Stimulated activated CD8-positive, alpha-beta memory T cell treated with anti-CD3 and anti-CD28 coated beads, Interleukin-2, amount 100 ng/mL, for 1 hour (primary cell): ENCODE measurements at regions not wholly inside any gene's neighbourhood (a gene's known extent, or its start where the extent isn't known, plus 50 kb on each side); places are given as distances from the start of the nearest gene placed in this dataset.
"Not testable (repeated sequence)": the region's sequence is repeated elsewhere in the genome, so short reads cannot be mapped to it uniquely, and the experiment has no call there.

Experiments used
- DNase-seq, 2 donors: peaks; one replicate each; pipeline ENCODE4 v3.0.0-alpha.2; 2020; ENCODE audit warnings: low read depth in 2 of 2

GRCh38 chr4:9604031-9604892, 160.0 kb downstream of the DEFB131A start:
- DNase-seq, result peak in 1 of 2 donors; percentile 19

GRCh38 chr4:9604893-9605190, 160.6 kb downstream of the DEFB131A start:
- DNase-seq, result not testable (repeated sequence)

- DNase-seq, result no peak
These were observed 164.1 kb downstream of the DEFB131A start for GRCh38 chr4:9608300-9608699.

GRCh38 chr4:9610321-9610720, 166.1 kb downstream of the DEFB131A start:
- DNase-seq, result not testable (repeated sequence)

DNA sequence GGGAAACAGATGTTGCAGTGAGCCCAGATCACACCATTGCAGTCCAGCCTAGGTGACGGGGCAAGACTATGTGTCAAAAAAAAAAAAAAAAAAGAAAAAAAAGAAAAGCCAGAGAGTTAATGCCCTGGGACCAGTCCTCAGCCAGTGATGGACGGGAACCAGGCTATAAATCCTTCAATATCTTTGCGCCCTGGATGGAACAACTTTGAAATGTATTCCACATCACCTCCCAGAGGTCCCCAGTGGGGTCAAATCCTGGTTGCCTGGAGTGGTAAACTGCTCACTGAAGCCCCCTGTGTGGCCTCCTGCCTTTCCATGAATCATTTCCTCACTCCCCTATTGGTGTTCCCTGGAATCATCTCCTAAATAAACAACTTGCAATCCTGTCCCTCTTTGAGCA, 166.9 kb downstream of the DEFB131A start:
- DNase-seq, result no peak

GRCh38 chr4:9636411-9636810, 145.0 kb upstream of the DRD5 start:
- not testable (repeated sequence) for DNase-seq

- not testable (repeated sequence) for DNase-seq
These were observed 121.8 kb upstream of the DRD5 start for GRCh38 chr4:9659678-9660077.

DNA sequence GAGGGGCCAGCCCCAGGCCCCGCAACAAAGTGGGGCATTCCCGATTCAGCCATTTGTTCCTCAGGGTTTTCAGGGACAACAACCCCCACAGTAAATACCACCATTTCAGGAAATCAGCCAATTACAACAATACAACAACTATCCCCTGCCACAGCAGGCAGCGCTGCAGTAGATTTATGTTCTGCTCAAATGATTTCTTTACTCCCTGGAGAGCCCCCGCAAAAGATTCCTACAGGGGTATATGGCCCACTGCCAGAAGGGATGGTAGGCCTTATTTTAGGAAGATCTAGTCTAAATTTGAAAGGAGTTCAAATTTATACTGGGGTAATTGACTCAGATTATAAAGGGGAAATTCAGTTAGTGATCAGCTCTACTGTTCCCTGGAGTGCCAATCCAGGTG, 120.5 kb upstream of the DRD5 start:
- not testable (repeated sequence) for DNase-seq

DNA sequence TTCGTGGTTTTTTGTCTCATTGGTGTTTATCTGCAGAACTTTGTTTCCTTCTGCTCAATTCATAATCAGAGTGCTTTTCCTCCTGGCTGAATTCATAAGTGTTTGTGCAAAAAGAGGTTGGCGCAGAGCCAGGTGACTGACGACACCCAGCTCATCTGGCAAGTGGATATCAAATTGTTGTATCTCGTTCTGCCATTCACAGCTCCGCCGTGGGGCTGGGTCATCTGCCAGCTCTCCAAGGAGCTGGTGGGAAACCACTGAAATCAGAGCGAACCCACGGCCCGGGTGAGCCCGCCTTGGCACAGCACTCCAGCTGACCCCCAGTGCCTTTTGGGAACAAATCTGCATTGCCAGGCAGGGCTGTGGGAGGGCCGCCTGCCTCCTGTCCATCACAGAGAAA, 110.7 kb upstream of the DRD5 start:
- DNase-seq, result not testable (repeated sequence)

- DNase-seq, result not testable (repeated sequence)
These were observed 104.1 kb upstream of the DRD5 start for GRCh38 chr4:9677357-9677756.

DNA sequence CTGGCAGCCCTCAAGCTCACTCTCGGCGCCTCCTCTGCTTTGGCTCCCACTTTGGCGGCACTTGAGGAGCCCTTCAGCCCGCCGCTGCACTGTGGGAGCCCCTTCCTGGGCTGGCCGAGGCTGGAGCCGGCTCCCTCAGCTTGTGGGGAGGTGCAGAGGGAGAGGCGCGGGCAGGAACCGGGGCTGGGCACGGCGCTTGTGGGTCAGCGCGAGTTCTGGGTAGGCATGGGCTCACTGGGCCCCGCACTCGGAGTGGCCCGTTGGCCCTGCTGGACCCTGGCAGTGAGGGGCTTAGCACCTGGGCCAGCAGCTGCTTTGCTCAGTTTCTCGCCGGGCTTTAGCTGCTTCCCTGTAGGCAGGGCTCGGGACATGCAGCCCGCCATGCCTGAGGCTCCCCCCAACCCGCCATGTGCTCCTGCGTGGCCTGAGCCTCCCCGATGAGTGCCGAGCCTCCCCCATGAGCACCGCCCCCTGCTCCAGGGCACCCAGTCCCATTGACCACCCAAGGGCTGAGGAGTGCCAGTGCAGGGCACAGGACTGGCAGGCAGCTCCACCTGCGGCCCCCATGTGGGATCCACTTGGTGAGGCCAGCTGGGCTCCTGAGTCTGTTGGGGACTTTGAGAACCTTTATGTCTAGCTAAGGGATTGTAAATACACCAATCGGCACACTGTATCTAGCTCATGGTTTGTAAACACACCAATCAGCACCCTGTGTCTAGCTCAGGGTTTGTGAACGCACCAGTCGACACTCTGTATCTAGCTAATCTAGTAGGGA, 101.5 kb upstream of the DRD5 start:
- DNase-seq, result no peak

DNA sequence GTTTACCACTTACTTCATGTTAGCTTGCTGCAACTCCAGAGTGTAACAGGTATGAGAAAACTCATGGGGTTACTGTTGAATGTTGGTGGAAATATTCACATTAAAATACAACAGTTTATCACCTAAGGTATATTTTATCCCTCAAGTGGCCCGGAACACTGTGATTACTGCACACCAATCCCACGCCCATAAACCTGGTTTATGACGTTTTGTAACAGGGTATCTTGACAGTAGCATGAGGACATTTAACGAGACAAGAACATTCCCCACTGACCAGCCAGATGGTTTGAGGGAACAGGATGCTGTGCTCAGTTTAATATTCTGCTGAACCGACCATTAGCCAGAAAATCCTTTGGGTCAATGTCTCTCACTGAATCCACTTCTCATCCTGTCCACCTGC, 98.3 kb upstream of the DRD5 start:
- DNase-seq, result not testable (repeated sequence)

GRCh38 chr4:9685016-9685415, 96.4 kb upstream of the DRD5 start:
- not testable (repeated sequence) for DNase-seq

GRCh38 chr4:9685692-9686091, 95.7 kb upstream of the DRD5 start:
- DNase-seq, result no peak

GRCh38 chr4:9690636-9691237, 90.7 kb upstream of the DRD5 start:
- DNase-seq, result not testable (repeated sequence)

DNA sequence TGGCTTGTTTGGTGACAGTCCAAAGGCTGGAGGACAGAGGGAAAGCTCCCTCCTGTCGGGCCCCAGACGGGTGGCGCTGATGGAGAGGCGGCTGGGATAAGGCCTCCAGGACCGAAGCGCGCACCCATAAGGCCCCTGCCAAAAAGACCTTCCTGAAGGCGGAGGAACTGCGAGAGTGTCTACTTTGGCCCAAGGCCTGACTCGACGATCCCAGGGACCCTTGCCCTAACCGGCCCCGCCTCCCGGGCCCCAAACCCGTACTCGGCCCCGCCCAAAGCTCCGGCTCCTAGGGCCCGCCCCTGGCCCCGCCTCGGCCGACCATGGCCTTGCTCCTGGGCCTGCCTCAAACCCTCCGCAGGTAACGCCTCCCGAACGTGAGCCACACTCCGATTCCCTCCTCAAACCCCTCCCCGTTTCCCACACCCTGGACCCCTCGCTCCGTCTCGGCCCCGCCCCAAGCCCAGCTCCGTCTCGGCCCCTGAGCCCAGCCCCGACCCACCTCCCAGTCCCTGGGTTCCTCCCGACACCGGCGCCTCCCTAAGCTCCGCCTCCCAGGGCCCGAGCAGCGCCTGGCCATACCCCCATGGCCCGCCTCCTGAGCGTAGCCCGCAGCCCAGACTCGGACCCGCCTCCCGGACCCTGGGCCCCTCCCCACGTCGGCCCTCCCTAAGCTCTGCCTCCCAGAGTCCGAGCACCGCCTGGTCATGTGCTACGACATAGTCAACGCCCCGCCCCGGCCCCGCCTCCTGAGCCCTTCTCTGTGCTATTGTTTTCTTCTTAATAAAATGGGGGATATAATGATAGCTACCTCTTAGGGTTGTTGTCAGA, 90.0 kb upstream of the DRD5 start:
- DNase-seq, result peak; percentile 76 to 80

- not testable (repeated sequence) for DNase-seq
These were observed 88.5 kb upstream of the DRD5 start for GRCh38 chr4:9692791-9693491.

- DNase-seq, result not testable (repeated sequence)
These were observed 87.0 kb upstream of the DRD5 start for GRCh38 chr4:9694403-9694802.

DNA sequence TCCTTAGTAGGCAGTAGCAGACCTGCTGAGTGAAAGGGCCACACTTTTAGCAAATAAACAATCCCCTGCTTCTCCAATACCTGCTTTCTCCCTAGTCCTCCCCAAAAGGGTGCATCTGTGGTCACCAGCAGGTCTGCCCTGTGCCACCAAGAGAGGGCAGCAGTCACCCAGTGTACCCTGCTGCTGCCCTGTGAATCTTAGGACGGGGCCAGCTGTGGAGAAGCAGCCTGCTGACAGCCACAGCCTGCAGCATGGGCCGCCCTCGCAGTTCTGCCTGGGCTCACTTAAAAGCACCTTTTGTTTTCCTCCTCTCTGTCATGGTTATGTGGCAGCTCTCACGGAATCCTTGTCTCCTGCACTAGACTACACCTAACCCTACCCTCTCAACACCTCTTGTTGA, 85.4 kb upstream of the DRD5 start:
- DNase-seq, result peak in 1 of 2 donors; percentile 4

- DNase-seq, result not testable (repeated sequence)
These were observed 84.9 kb upstream of the DRD5 start for GRCh38 chr4:9696561-9696960.

GRCh38 chr4:9702019-9702418, 79.4 kb upstream of the DRD5 start:
- not testable (repeated sequence) for DNase-seq
